Vagina (tissue), 2 donors: ENCODE measurements at regions not wholly inside any gene's neighbourhood (a gene's known extent, or its start where the extent isn't known, plus 50 kb on each side); places are given as distances from the start of the nearest gene placed in this dataset.
"Not testable (repeated sequence)": the region's sequence is repeated elsewhere in the genome, so short reads cannot be mapped to it uniquely, and the experiment has no call there.

Source experiments
- DNase-seq, 2 donors: peaks; one replicate each; pipeline ENCODE4 v3.0.0-alpha.2; 2017; ENCODE audit errors: extremely low spot score in 2 of 2
- H3K27ac ChIP-seq: fragments of 200-600 bp; sonication (generic); one replicate; pipeline ENCODE4 v1.5.1; 2019
- H3K27me3 ChIP-seq: fragments of 200-600 bp; sonication (generic); one replicate; pipeline ENCODE4 v1.5.1; 2019
- H3K36me3 ChIP-seq, 2 donors: fragments of 200-600 bp; sonication (generic); one replicate each; pipeline ENCODE4 v1.5.1; 2017 to 2019
- H3K4me1 ChIP-seq: fragments of 200-600 bp; sonication (generic); one replicate; pipeline ENCODE4 v1.5.1; 2019
- H3K4me3 ChIP-seq, 2 donors: fragments of 200-600 bp; sonication (generic); 1 replicate in 1 of 2; 2 replicates in 1 of 2; pipeline ENCODE4 v1.5.1; 2016 to 2019
- H3K9me3 ChIP-seq: fragments of 200-600 bp; sonication (generic); one replicate; pipeline ENCODE4 v1.5.1; 2019
- POLR2A ChIP-seq, 2 donors: fragments of 450-650 bp; IDR thresholded peaks; one replicate each; pipeline ENCODE4 v1.6.1; 2017; ENCODE audit warnings: antibody characterized with exemption in 2 of 2, mild to moderate bottlenecking in 2 of 2, moderate library complexity in 2 of 2
- POLR2AphosphoS5 ChIP-seq, 2 donors: sonication (generic); formaldehyde crosslinking; IDR thresholded peaks; one replicate each; pipeline ENCODE4 v1.9.0; 2017; ENCODE audit warnings: antibody characterized with exemption in 2 of 2, mild to moderate bottlenecking in 2 of 2, low read depth in 1 of 2; ENCODE audit not compliant: insufficient read depth in 1 of 2
- intact Hi-C: fragments of 100-400 bp; cut with DNase I; formaldehyde crosslinking; loops from one replicate; pipeline ENCODE4 v1.15.1; 2023
- TF ChIP-seq, protein P1 (sequence below), 3 experiments: fragments of 450-650 bp in 2 of 3; fragments of 200-600 bp in 1 of 3; sonication (generic) in 1 of 3; IDR thresholded peaks; one replicate each; pipeline ENCODE4 v1.5.1; 2017 to 2019; ENCODE audit warnings: antibody characterized with exemption in 3 of 3, mild to moderate bottlenecking in 2 of 3, moderate library complexity in 2 of 3

DNA sequence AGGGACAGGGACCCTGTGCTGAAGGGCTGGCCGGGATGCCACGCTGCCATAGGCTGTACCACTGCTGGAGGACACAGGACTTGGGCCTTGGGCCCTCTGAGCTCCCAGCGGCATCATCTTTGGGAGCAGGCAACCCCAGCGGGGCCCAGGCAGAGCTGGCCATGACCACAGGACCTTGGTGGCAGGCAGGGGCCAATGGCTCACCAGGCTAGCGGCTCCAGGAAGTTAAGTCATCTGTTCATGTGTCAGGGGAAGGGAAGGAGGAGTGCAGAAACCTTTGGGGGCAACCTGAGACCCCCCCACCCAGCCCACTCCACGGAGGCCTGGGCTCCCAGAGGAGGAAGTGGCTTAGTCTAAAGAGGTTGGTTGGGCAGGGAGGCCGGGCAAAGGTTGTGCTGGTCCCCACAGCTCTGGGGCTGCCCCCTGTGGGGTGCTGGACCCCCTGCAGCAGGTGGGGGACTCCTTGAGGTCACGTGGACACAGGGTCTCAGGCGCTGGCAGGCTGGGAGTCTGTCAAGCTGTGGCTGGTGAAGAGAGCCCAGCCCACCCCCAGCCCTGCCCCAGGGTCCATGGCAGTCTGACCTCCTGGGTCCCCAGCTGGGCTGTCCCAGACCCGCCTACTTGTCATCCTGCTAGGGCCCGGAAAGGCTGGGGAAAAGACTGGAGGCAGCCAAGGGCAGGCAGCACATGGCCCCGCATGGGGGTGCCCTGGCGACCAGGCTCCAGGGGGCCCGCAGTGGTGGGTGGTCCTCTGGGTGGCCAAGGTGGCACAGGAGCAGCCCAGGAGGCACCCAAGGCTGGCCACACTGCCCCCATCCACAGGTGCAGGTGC, 184.3 kb downstream of the IGLL1 start:
- TF ChIP-seq POLR2A (IDR thresholded peaks at IDR 0.05) (no peak), POLR2AphosphoS5 (IDR thresholded peaks at IDR 0.05; ENCODE audit: insufficient read depth in 1 of 2, low read depth in 1 of 2) (no peak)
- TF ChIP-seq, protein P1, sequence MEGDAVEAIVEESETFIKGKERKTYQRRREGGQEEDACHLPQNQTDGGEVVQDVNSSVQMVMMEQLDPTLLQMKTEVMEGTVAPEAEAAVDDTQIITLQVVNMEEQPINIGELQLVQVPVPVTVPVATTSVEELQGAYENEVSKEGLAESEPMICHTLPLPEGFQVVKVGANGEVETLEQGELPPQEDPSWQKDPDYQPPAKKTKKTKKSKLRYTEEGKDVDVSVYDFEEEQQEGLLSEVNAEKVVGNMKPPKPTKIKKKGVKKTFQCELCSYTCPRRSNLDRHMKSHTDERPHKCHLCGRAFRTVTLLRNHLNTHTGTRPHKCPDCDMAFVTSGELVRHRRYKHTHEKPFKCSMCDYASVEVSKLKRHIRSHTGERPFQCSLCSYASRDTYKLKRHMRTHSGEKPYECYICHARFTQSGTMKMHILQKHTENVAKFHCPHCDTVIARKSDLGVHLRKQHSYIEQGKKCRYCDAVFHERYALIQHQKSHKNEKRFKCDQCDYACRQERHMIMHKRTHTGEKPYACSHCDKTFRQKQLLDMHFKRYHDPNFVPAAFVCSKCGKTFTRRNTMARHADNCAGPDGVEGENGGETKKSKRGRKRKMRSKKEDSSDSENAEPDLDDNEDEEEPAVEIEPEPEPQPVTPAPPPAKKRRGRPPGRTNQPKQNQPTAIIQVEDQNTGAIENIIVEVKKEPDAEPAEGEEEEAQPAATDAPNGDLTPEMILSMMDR (IDR thresholded peaks at IDR 0.05) = no peak
- H3K4me1 ChIP-seq = no peaks in the 10 kb centered on the region
- intact Hi-C loops = no loop called here
- H3K4me3 ChIP-seq = no peak overlapping the region
- no peaks in the 10 kb centered on the region for H3K9me3 ChIP-seq
- no peak for DNase-seq
- no peaks in the 10 kb centered on the region for H3K36me3 ChIP-seq
- H3K27me3 ChIP-seq = no peaks in the 10 kb centered on the region
- H3K27ac ChIP-seq = no peak overlapping the region

- Histone ChIP-seq H3K9me3 (no peaks in the 10 kb centered on the region), H3K27me3 (no peaks in the 10 kb centered on the region), H3K27ac (no peak overlapping the region), H3K4me3 (no peak overlapping the region), H3K4me1 (no peaks in the 10 kb centered on the region), H3K36me3 (no peaks in the 10 kb centered on the region)
- TF ChIP-seq POLR2AphosphoS5 (IDR thresholded peaks at IDR 0.05; ENCODE audit: insufficient read depth in 1 of 2, low read depth in 1 of 2) = no peak
- TF ChIP-seq, protein P1 (IDR thresholded peaks at IDR 0.05) = no peak
- no peak for TF ChIP-seq POLR2A (IDR thresholded peaks at IDR 0.05)
- intact Hi-C loops = no loop called here
- no peak for DNase-seq
These were observed 185.4 kb downstream of the IGLL1 start for GRCh38 chr22:23394525-23395326.

- H3K9me3 ChIP-seq = no peaks in the 10 kb centered on the region
- no peaks in the 10 kb centered on the region for H3K4me1 ChIP-seq
- no peak overlapping the region for H3K4me3 ChIP-seq
- intact Hi-C loops = no loop called here
- H3K27ac ChIP-seq = no peak overlapping the region
- no peak for TF ChIP-seq POLR2A (IDR thresholded peaks at IDR 0.05)
- TF ChIP-seq POLR2AphosphoS5 (IDR thresholded peaks at IDR 0.05; ENCODE audit: insufficient read depth in 1 of 2, low read depth in 1 of 2) = no peak
- TF ChIP-seq, protein P1 (IDR thresholded peaks at IDR 0.05) = no peak
- H3K27me3 ChIP-seq = no peaks in the 10 kb centered on the region
- no peak for DNase-seq
- H3K36me3 ChIP-seq = no peaks in the 10 kb centered on the region
These were observed 186.3 kb downstream of the IGLL1 start for GRCh38 chr22:23393721-23394320.

- H3K9me3 ChIP-seq, H3K4me3 ChIP-seq, DNase-seq, H3K27me3 ChIP-seq, H3K36me3 ChIP-seq, intact Hi-C loops, H3K4me1 ChIP-seq, H3K27ac ChIP-seq: not testable (repeated sequence)
These were observed 186.9 kb downstream of the IGLL1 start for GRCh38 chr22:23393199-23393598.

- Histone ChIP-seq H3K36me3 (no peaks in the 10 kb centered on the region), H3K4me3 (no peak overlapping the region), H3K27me3 (no peaks in the 10 kb centered on the region), H3K9me3 (no peaks in the 10 kb centered on the region), H3K27ac (no peak overlapping the region), H3K4me1 (no peaks in the 10 kb centered on the region)
- TF ChIP-seq POLR2AphosphoS5 (IDR thresholded peaks at IDR 0.05; ENCODE audit: insufficient read depth in 1 of 2, low read depth in 1 of 2) (no peak), POLR2A (IDR thresholded peaks at IDR 0.05) (no peak)
- TF ChIP-seq, protein P1 (IDR thresholded peaks at IDR 0.05) = no peak
- DNase-seq = no peak
- intact Hi-C loops = no loop called here
These were observed 187.5 kb downstream of the IGLL1 start for GRCh38 chr22:23392420-23393121.
